K562 (cell line): ENCODE measurements at regions not wholly inside any gene's neighbourhood (a gene's known extent, or its start where the extent isn't known, plus 50 kb on each side); places are given as distances from the start of the nearest gene placed in this dataset.

Experiments used
- ATAC-seq: fragments of 200-7000 bp; cut with Tn5 transposase; 3 replicates; pipeline ENCODE4 v1.9.1; 2020; ENCODE audit warnings: moderate library complexity
- BruUV-seq: library from RNA; stranded (reverse); fragments of 400-500 nt; replicated peaks from 2 replicates; lab custom pipeline; 2021; lab: Mats Ljungman, UMichigan
- CTCF ChIA-PET: fragments of 300-600 bp; formaldehyde crosslinking; extraction: SDS; loops from one replicate; lab custom pipeline; 2021; ENCODE audit warnings: low intra/inter-chr PET ratio; lab: Yijun Ruan, JAX
- POLR2A ChIA-PET: fragments of 300-600, 350-650 bp; sonication (Branson Sonifier 250); formaldehyde crosslinking; extraction: SDS; loops from one replicate; lab custom pipeline; 2021; ENCODE audit warnings: antibody characterized with exemption, inconsistent platforms; lab: Yijun Ruan, JAX
- DNase-seq, 4 experiments: peaks; one replicate each; pipeline versions ENCODE4 v3.0.0 to v3.0.0-alpha.2; 2011 to 2018; ENCODE audit warnings: low spot score in 3 of 4, mixed read lengths in 3 of 4; ENCODE audit errors: extremely low read depth in 1 of 4
- FAIRE-seq: peaks from 2 replicates; lab custom pipeline; 2011; peaks lifted over from hg19 to GRCh38; lab: Jason Lieb, UNC
- H2AFZ ChIP-seq: 2 replicates; pipeline ENCODE4 v1.6.0; 2011; ENCODE audit warnings: low read depth, low read length, control low read depth, inconsistent platforms
- H3K27ac ChIP-seq: fragments of 200-600 bp; 3 replicates; pipeline ENCODE4 v1.8.0; 2011; ENCODE audit warnings: low read depth, mild to moderate bottlenecking, control low read depth, inconsistent platforms, low read length, moderate library complexity, mixed read lengths; ENCODE audit errors: extremely low read depth
- H3K27me3 ChIP-seq, 2 experiments: fragments of 300-600 bp in 1 of 2; 2 replicates in 1 of 2; 3 replicates in 1 of 2; pipeline versions ENCODE4 v1.6.0 to v1.8.0; 2011; ENCODE audit warnings: inconsistent platforms in 2 of 2, low read length in 2 of 2, mild to moderate bottlenecking in 1 of 2, mixed read lengths in 1 of 2, moderate library complexity in 1 of 2; ENCODE audit not compliant: control insufficient read depth in 2 of 2, insufficient read depth in 2 of 2
- H3K36me3 ChIP-seq: fragments of 300-600 bp; 3 replicates; pipeline ENCODE4 v1.8.0; 2011; ENCODE audit warnings: mild to moderate bottlenecking, low read length, inconsistent platforms; ENCODE audit not compliant: control insufficient read depth, insufficient read depth
- H3K4me1 ChIP-seq, 2 experiments: fragments of 200-600 bp in 1 of 2; replicated peaks in 1 of 2; 2 replicates in 1 of 2; 3 replicates in 1 of 2; pipeline versions ENCODE4 v1.5.1 to v1.8.0; 2011; ENCODE audit warnings: inconsistent platforms in 2 of 2, low read length in 2 of 2, mild to moderate bottlenecking in 1 of 2, mixed read lengths in 1 of 2, moderate library complexity in 1 of 2; ENCODE audit not compliant: control insufficient read depth in 2 of 2, insufficient read depth in 2 of 2
- H3K4me2 ChIP-seq: 2 replicates; pipeline ENCODE4 v1.6.1; 2011; ENCODE audit warnings: low read length, control low read depth, inconsistent platforms, mixed read lengths; ENCODE audit not compliant: insufficient read depth
- H3K4me3 ChIP-seq: fragments of 200-600 bp; sonication (generic), shearing (Covaris generic); 2 replicates; pipeline ENCODE4 v1.5.1; 2016; ENCODE audit warnings: control low read depth, inconsistent platforms
- H3K79me2 ChIP-seq: fragments of 200-600 bp; 3 replicates; pipeline ENCODE4 v1.8.0; 2011; ENCODE audit warnings: low read length, inconsistent platforms; ENCODE audit not compliant: control insufficient read depth, insufficient read depth
- H3K9ac ChIP-seq, 2 experiments: 2 replicates each; pipeline versions ENCODE4 v1.6.0 to v1.6.1; 2011; ENCODE audit warnings: low read depth in 2 of 2, low read length in 2 of 2, control low read depth in 1 of 2, inconsistent platforms in 1 of 2, mild to moderate bottlenecking in 1 of 2, mixed read lengths in 1 of 2; ENCODE audit not compliant: insufficient read depth in 1 of 2
- H3K9me1 ChIP-seq: one replicate; pipeline ENCODE4 v1.6.0; 2011; ENCODE audit warnings: inconsistent platforms, mild to moderate bottlenecking, low read length, moderate library complexity; ENCODE audit not compliant: control insufficient read depth, insufficient read depth
- H3K9me3 ChIP-seq: replicated peaks from 2 replicates; pipeline ENCODE4 v1.5.1; 2011; ENCODE audit warnings: low read depth, low read length, inconsistent platforms; ENCODE audit not compliant: control insufficient read depth, insufficient read depth
- H4K20me1 ChIP-seq: replicated peaks from 2 replicates; pipeline ENCODE4 v1.6.1; 2011; ENCODE audit warnings: low read length, inconsistent platforms, mixed read lengths; ENCODE audit not compliant: control insufficient read depth, insufficient read depth
- AFF1 ChIP-seq, 2 experiments: fragments of 450-650 bp; IDR thresholded peaks; 2 replicates each; pipeline ENCODE4 v1.6.1; 2018; ENCODE audit warnings: mild to moderate bottlenecking in 2 of 2, low read depth in 1 of 2; ENCODE audit not compliant: partially characterized antibody in 2 of 2
- ARID1B ChIP-seq: fragments of 450-650 bp; IDR thresholded peaks from 2 replicates; pipeline ENCODE4 v1.6.1; 2016; ENCODE audit warnings: antibody characterized with exemption, mild to moderate bottlenecking, inconsistent platforms
- CBFA2T2 ChIP-seq: fragments of 450-650 bp; conservative IDR thresholded peaks from 2 replicates; pipeline ENCODE4 v1.6.1; 2017; ENCODE audit warnings: mild to moderate bottlenecking
- CREM ChIP-seq: IDR thresholded peaks from 2 replicates; pipeline ENCODE4 v1.6.1; 2014; ENCODE audit warnings: antibody characterized with exemption, low read depth
- ELK1 ChIP-seq: sonication (generic); formaldehyde crosslinking; IDR thresholded peaks from 2 replicates; pipeline ENCODE4 v1.8.1; 2022; ENCODE audit warnings: missing genetic modification reagents
- HDAC8 ChIP-seq: fragments of 450-650 bp; IDR thresholded peaks from 2 replicates; pipeline ENCODE4 v1.6.1; 2016; ENCODE audit warnings: mild to moderate bottlenecking, missing genetic modification characterization, moderate library complexity, missing compliant biosample characterization
- HDGF ChIP-seq: fragments of 450-650 bp; IDR thresholded peaks from 2 replicates; pipeline ENCODE4 v1.6.1; 2016
- MLX ChIP-seq, 2 experiments: fragments of 450-650 bp in 1 of 2; sonication (generic) in 1 of 2; formaldehyde crosslinking; conservative IDR thresholded peaks; 2 replicates each; pipeline versions ENCODE4 v1.4.0 to v1.8.1; 2020 to 2022; ENCODE audit warnings: mild to moderate bottlenecking in 1 of 2, missing genetic modification reagents in 1 of 2
- MTA2 ChIP-seq: fragments of 450-650 bp; IDR thresholded peaks from 2 replicates; pipeline ENCODE4 v1.6.1; 2016; ENCODE audit warnings: low read depth
- NCOR1 ChIP-seq: fragments of 450-650 bp; IDR thresholded peaks from 2 replicates; pipeline ENCODE4 v1.6.1; 2016; ENCODE audit warnings: mild to moderate bottlenecking, moderate library complexity
- PML ChIP-seq: IDR thresholded peaks from 2 replicates; pipeline ENCODE4 v1.6.1; 2012; ENCODE audit warnings: low read length, inconsistent platforms
- SMARCA4 ChIP-seq: fragments of 450-650 bp; IDR thresholded peaks from 2 replicates; pipeline ENCODE4 v1.6.1; 2016
- SMARCA5 ChIP-seq: fragments of 450-650 bp; IDR thresholded peaks from 2 replicates; pipeline ENCODE4 v1.6.1; 2016
- TEAD4 ChIP-seq, 2 experiments: sonication (generic) in 1 of 2; formaldehyde crosslinking in 1 of 2; IDR thresholded peaks; 2 replicates each; pipeline versions ENCODE4 v1.6.1 to v1.8.0; 2012 to 2022; ENCODE audit warnings: borderline replicate concordance in 1 of 2, inconsistent platforms in 1 of 2, low read length in 1 of 2, mild to moderate bottlenecking in 1 of 2, missing genetic modification reagents in 1 of 2
- ZNF224 ChIP-seq: sonication (generic); formaldehyde crosslinking; IDR thresholded peaks from 2 replicates; pipeline ENCODE4 v1.8.0; 2022; ENCODE audit warnings: mild to moderate bottlenecking, missing genetic modification reagents
- ZNF431 ChIP-seq: sonication (generic); formaldehyde crosslinking; IDR thresholded peaks from 2 replicates; pipeline ENCODE4 v1.8.0; 2022; ENCODE audit warnings: mild to moderate bottlenecking, missing genetic modification reagents
- ZSCAN32 ChIP-seq: fragments of 450-650 bp; formaldehyde crosslinking; IDR thresholded peaks from 2 replicates; pipeline ENCODE4 v1.4.0; 2020; ENCODE audit warnings: mild to moderate bottlenecking, moderate library complexity
- WGBS: fragments of 100-300 bp; shearing (Covaris generic); methylation state at CpG from one replicate; pipeline ENCODE4 v1.1.6; 2016; ENCODE audit warnings: low coverage, mixed read lengths; ENCODE audit not compliant: insufficient coverage; ENCODE audit errors: missing lambda C conversion rate; 5-methylcytosine and 5-hydroxymethylcytosine counted together
- in situ Hi-C: fragments of 300-500 bp; cut with MboI; formaldehyde crosslinking; loops from 4 replicates; pipeline ENCODE4 v1.15.0; 2018; ENCODE audit warnings: inconsistent platforms, mixed read lengths
- intact Hi-C: fragments of 100-400 bp; cut with micrococcal nuclease; formaldehyde crosslinking; loops from 2 replicates; pipeline ENCODE4 v1.14.2; 2022

GRCh38 chr3:197443506-197443905 is 112.3 kb downstream of the BDH1 start (continued):
- TF ChIP-seq HDGF (0 out of 2 replicates have a peak, but pooled peaks have one; percentile 52), SMARCA5 (0 out of 2 replicates have a peak, but pooled peaks have one; percentile 52)

GRCh38 chr3:197440717-197441303 is 115.0 kb downstream of the BDH1 start:
- Histone ChIP-seq H3K9me3 (no peaks in the 10 kb centered on the region), H3K27ac (no peak overlapping the region), H4K20me1 (no peaks in the 10 kb centered on the region), H3K9me1 (no peaks in the 10 kb centered on the region), H3K4me3 (no peak overlapping the region), H3K79me2 (no peaks in the 10 kb centered on the region), H2AFZ (no peak overlapping the region), H3K36me3 (no peaks in the 10 kb centered on the region), H3K27me3 (no peaks in the 10 kb centered on the region), H3K9ac (no peak overlapping the region), H3K4me2 (peak overlapping the region; percentile 37), H3K4me1 (peaks cover 12 to 48% of the 10 kb centered on the region in 2 experiments)
- WGBS = 23% methylated on average over 6 of the region's 7 CpGs
- ChIA-PET CTCF (no interaction called here), POLR2A (interaction anchor here (0.7 to 1.1 kb wide), 3 partner anchors 13 to 20 kb away, joined by 3 to 6 read pairs (median 3); no protein-coding TSS in a partner anchor)
- BruUV-seq = no TSS peak
- peak in 1 of 4 experiments; percentile 16 for DNase-seq
- ATAC-seq = no peak
- in situ Hi-C loops = no loop called here
- intact Hi-C loops = loop anchor here (5.0 kb wide), 1 partner anchor 219 kb away; no protein-coding TSS in a partner anchor
- FAIRE-seq = peak; percentile 40
- peak; percentile 62 for TF ChIP-seq ARID1B
- no peak for TF ChIP-seq ELK1 (CRISPR knock-in tag)
- TF ChIP-seq MLX (CRISPR knock-in tag; conservative IDR thresholded peaks at IDR 0.05) = no peak
- TF ChIP-seq SMARCA4 = peak; percentile 19; the same call in 1 of the 2 replicates
- no peak for TF ChIP-seq ZSCAN32 (CRISPR knock-in tag)
- no peak for TF ChIP-seq AFF1 (IDR thresholded peaks at IDR 0.05; ENCODE audit: low read depth in 1 of 2, partially characterized antibody in 2 of 2)
- TF ChIP-seq ZNF431 = no peak
- 0 out of 2 replicates have a peak, but pooled peaks have one; percentile 8 for TF ChIP-seq NCOR1
- 0 out of 2 replicates have a peak, but pooled peaks have one; percentile 13 for TF ChIP-seq MTA2
- peak; percentile 60 for TF ChIP-seq TEAD4 (IDR thresholded peaks at IDR 0.05; ENCODE audit: low read length)
- TF ChIP-seq TEAD4 (CRISPR knock-in tag; IDR thresholded peaks at IDR 0.05; ENCODE audit: borderline replicate concordance) = no peak
- peak; percentile 54 for TF ChIP-seq CBFA2T2
- TF ChIP-seq PML = no peak
- no peak for TF ChIP-seq HDAC8 (tag)
- 0 out of 2 replicates have a peak, but pooled peaks have one; percentile 11 for TF ChIP-seq CREM
- TF ChIP-seq ZNF224 (CRISPR knock-in tag) = no peak
